H9 (cell line): ENCODE measurements at regions not wholly inside any gene's neighbourhood (a gene's known extent, or its start where the extent isn't known, plus 50 kb on each side); places are given as distances from the start of the nearest gene placed in this dataset.

Experiments
- DNase-seq: peaks from one replicate; pipeline ENCODE4 v3.0.0-alpha.2; 2017
- H2AFZ ChIP-seq: one replicate; pipeline ENCODE4 v1.6.1; 2013; ENCODE audit warnings: mild to moderate bottlenecking, low read length, control low read depth, moderate library complexity
- H2AK5ac ChIP-seq: 2 replicates; pipeline ENCODE4 v1.6.1; 2013; ENCODE audit warnings: low read length, control low read depth, mixed read lengths; ENCODE audit not compliant: insufficient read length
- H2BK120ac ChIP-seq: one replicate; pipeline ENCODE4 v1.6.1; 2013; ENCODE audit warnings: low read depth, mild to moderate bottlenecking, low read length, control low read depth, inconsistent platforms; ENCODE audit not compliant: poor library complexity, severe bottlenecking
- H2BK12ac ChIP-seq: 2 replicates; pipeline ENCODE4 v1.6.1; 2013; ENCODE audit warnings: low read length, control low read depth, mixed read lengths, low read depth; ENCODE audit not compliant: insufficient read length
- H2BK15ac ChIP-seq: 2 replicates; pipeline ENCODE4 v1.6.1; 2013; ENCODE audit warnings: low read depth, low read length, control low read depth
- H2BK20ac ChIP-seq: one replicate; pipeline ENCODE4 v1.6.1; 2013; ENCODE audit warnings: low read depth, mild to moderate bottlenecking, low read length, control low read depth, inconsistent platforms; ENCODE audit not compliant: poor library complexity, severe bottlenecking
- H2BK5ac ChIP-seq: 2 replicates; pipeline ENCODE4 v1.6.1; 2013; ENCODE audit warnings: low read length, control low read depth, mixed read lengths; ENCODE audit not compliant: insufficient read length
- H3K14ac ChIP-seq: 2 replicates; pipeline ENCODE4 v1.6.1; 2013; ENCODE audit warnings: low read length, control low read depth; ENCODE audit not compliant: insufficient read depth
- H3K18ac ChIP-seq: 2 replicates; pipeline ENCODE4 v1.6.1; 2013; ENCODE audit warnings: low read depth, mild to moderate bottlenecking, mixed read lengths, low read length, control low read depth; ENCODE audit not compliant: insufficient read length
- H3K23ac ChIP-seq: 2 replicates; pipeline ENCODE4 v1.6.1; 2013; ENCODE audit warnings: low read length, control low read depth, mixed read lengths, low read depth; ENCODE audit not compliant: insufficient read length
- H3K23me2 ChIP-seq: 2 replicates; pipeline ENCODE4 v1.6.1; 2013; ENCODE audit warnings: low read depth, mild to moderate bottlenecking, mixed read lengths, low read length, control low read depth; ENCODE audit not compliant: insufficient read length, poor library complexity, severe bottlenecking
- H3K27ac ChIP-seq: 2 replicates; pipeline ENCODE4 v1.5.1; 2013; ENCODE audit warnings: low read length, control low read depth, mixed read lengths, low read depth; ENCODE audit not compliant: insufficient read length
- H3K27me3 ChIP-seq: 2 replicates; pipeline ENCODE4 v1.6.1; 2013; ENCODE audit warnings: low read length, control low read depth, inconsistent platforms; ENCODE audit not compliant: insufficient read depth
- H3K4ac ChIP-seq: 2 replicates; pipeline ENCODE4 v1.6.1; 2013; ENCODE audit warnings: low read depth, mild to moderate bottlenecking, control low read depth, inconsistent platforms, low read length, moderate library complexity
- H3K4me1 ChIP-seq: 2 replicates; pipeline ENCODE4 v1.6.1; 2013; ENCODE audit warnings: low read length, control low read depth, inconsistent platforms; ENCODE audit not compliant: insufficient read depth
- H3K4me2 ChIP-seq: 2 replicates; pipeline ENCODE4 v1.6.1; 2013; ENCODE audit warnings: low read length, control low read depth, mixed read lengths; ENCODE audit not compliant: insufficient read length, insufficient read depth
- H3K56ac ChIP-seq: 2 replicates; pipeline ENCODE4 v1.6.1; 2013; ENCODE audit warnings: low read depth, mild to moderate bottlenecking, mixed read lengths, low read length, control low read depth; ENCODE audit not compliant: insufficient read length
- H3K79me1 ChIP-seq: 2 replicates; pipeline ENCODE4 v1.6.1; 2013; ENCODE audit warnings: low read depth, mild to moderate bottlenecking, moderate library complexity, low read length, control low read depth, inconsistent platforms; ENCODE audit not compliant: insufficient read depth, poor library complexity, severe bottlenecking
- H3K79me2 ChIP-seq: 2 replicates; pipeline ENCODE4 v1.6.1; 2013; ENCODE audit warnings: low read length, control low read depth, inconsistent platforms; ENCODE audit not compliant: insufficient read depth
- H3K9ac ChIP-seq: 2 replicates; pipeline ENCODE4 v1.6.1; 2013; ENCODE audit warnings: low read length, control low read depth, mixed read lengths; ENCODE audit not compliant: insufficient read length; ENCODE audit errors: extremely low read depth
- H3K9me3 ChIP-seq: one replicate; pipeline ENCODE4 v1.6.1; 2013; ENCODE audit warnings: low read depth, low read length, inconsistent platforms; ENCODE audit not compliant: control insufficient read depth
- H3T11ph ChIP-seq: one replicate; pipeline ENCODE4 v1.6.1; 2013; ENCODE audit warnings: mild to moderate bottlenecking, low read length, control low read depth, inconsistent platforms
- H4K20me1 ChIP-seq: one replicate; pipeline ENCODE4 v1.6.1; 2013; ENCODE audit not compliant: control insufficient read depth, insufficient read length, insufficient read depth
- H4K5ac ChIP-seq: 2 replicates; pipeline ENCODE4 v1.6.1; 2013; ENCODE audit warnings: low read depth, mild to moderate bottlenecking, mixed read lengths, low read length, control low read depth; ENCODE audit not compliant: insufficient read length
- H4K8ac ChIP-seq: replicated peaks from 2 replicates; pipeline ENCODE4 v1.6.1; 2013; ENCODE audit warnings: low read length, control low read depth, mixed read lengths, low read depth; ENCODE audit not compliant: insufficient read length
- H4K91ac ChIP-seq: 2 replicates; pipeline ENCODE4 v1.6.1; 2013; ENCODE audit warnings: low read depth, mild to moderate bottlenecking, moderate library complexity, mixed read lengths, low read length, control low read depth; ENCODE audit not compliant: insufficient read length
- H3K27ac Mint-ChIP-seq, 3 experiments: 2 replicates in 2 of 3; 3 replicates in 1 of 3; pipeline ENCODE4 v1.8.0; 2020 to 2021; ENCODE audit warnings: mixed read lengths in 3 of 3, mild to moderate bottlenecking in 1 of 3, moderate library complexity in 1 of 3
- H3K27me3 Mint-ChIP-seq: 2 replicates; pipeline ENCODE4 v1.8.0; 2021; ENCODE audit warnings: low read depth, mild to moderate bottlenecking, moderate library complexity, mixed read lengths
- H3K36me3 Mint-ChIP-seq, 3 experiments: 2 replicates in 2 of 3; 3 replicates in 1 of 3; pipeline ENCODE4 v1.8.0; 2020 to 2021; ENCODE audit warnings: low read depth in 3 of 3, mixed read lengths in 3 of 3; ENCODE audit not compliant: insufficient read depth in 1 of 3
- H3K4me1 Mint-ChIP-seq, 2 experiments: 2 replicates each; pipeline ENCODE4 v1.8.0; 2020; ENCODE audit warnings: mixed read lengths in 2 of 2
- H3K4me3 Mint-ChIP-seq, 2 experiments: 2 replicates in 1 of 2; 3 replicates in 1 of 2; pipeline ENCODE4 v1.8.0; 2020 to 2021; ENCODE audit warnings: mild to moderate bottlenecking in 2 of 2, mixed read lengths in 2 of 2, moderate library complexity in 1 of 2
- H3K9me3 Mint-ChIP-seq, 2 experiments: 2 replicates in 1 of 2; 3 replicates in 1 of 2; pipeline ENCODE4 v1.8.0; 2020; ENCODE audit warnings: mild to moderate bottlenecking in 2 of 2, mixed read lengths in 2 of 2, moderate library complexity in 1 of 2
- CTCF ChIP-seq: fragments of 200-600 bp; sonication (generic); conservative IDR thresholded peaks from 3 replicates; pipeline ENCODE4 v1.8.0; 2021; ENCODE audit warnings: antibody characterized with exemption, mild to moderate bottlenecking
- WGBS: extraction: QIAGEN DNeasy Blood & Tissue Kit; methylation state at CpG from one replicate; pipeline ENCODE4 v1.1.7; 2013; ENCODE audit warnings: missing lambda C conversion rate, low lambda C conversion rate, mixed read lengths; ENCODE audit not compliant: insufficient read length; ENCODE audit errors: extremely low coverage; 5-methylcytosine and 5-hydroxymethylcytosine counted together

- Histone ChIP-seq H2BK12ac (no peak overlapping the region), H3K79me1 (no peaks in the 10 kb centered on the region), H2BK5ac (no peak overlapping the region), H2AFZ (no peak overlapping the region), H3T11ph (no peak overlapping the region), H2BK120ac (no peak overlapping the region), H4K20me1 (no peaks in the 10 kb centered on the region), H3K23ac (no peak overlapping the region), H3K27me3 (no peaks in the 10 kb centered on the region), H3K23me2 (no peaks in the 10 kb centered on the region), H3K79me2 (no peaks in the 10 kb centered on the region), H3K27ac (no peak overlapping the region), H3K4me1 (no peaks in the 10 kb centered on the region), H3K9ac (no peak overlapping the region), H4K5ac (no peak overlapping the region), H4K91ac (no peak overlapping the region), H2BK15ac (no peak overlapping the region), H3K18ac (no peak overlapping the region), H4K8ac (no peak overlapping the region), H3K4me2 (no peak overlapping the region), H2BK20ac (no peak overlapping the region), H3K4ac (no peak overlapping the region), H2AK5ac (no peak overlapping the region), H3K56ac (no peak overlapping the region), H3K14ac (no peak overlapping the region), H3K9me3 (no peaks in the 10 kb centered on the region)
- Mint-ChIP-seq H3K4me1 (peaks cover 0 to 2% of the 10 kb centered on the region in 2 experiments; a peak in 1 of 4 replicates), H3K9me3 (no peaks in the 10 kb centered on the region), H3K4me3 (no peak overlapping the region), H3K27me3 (no peaks in the 10 kb centered on the region; the same call in 1 of the 2 replicates), H3K27ac (no peak overlapping the region), H3K36me3 (no peaks in the 10 kb centered on the region)
- TF ChIP-seq CTCF, result no peak
- DNase-seq, result no peak
- no CpG with 5 or more reads among the region's 2 CpGs for WGBS
These were observed 133.6 kb upstream of the TUT7 start for GRCh38 chr9:86487838-86488233.
